ENCODE measurements at regions not wholly inside any gene's neighbourhood (a gene's known extent, or its start where the extent isn't known, plus 50 kb on each side); places are given as distances from the start of the nearest gene placed in this dataset.

DNA sequence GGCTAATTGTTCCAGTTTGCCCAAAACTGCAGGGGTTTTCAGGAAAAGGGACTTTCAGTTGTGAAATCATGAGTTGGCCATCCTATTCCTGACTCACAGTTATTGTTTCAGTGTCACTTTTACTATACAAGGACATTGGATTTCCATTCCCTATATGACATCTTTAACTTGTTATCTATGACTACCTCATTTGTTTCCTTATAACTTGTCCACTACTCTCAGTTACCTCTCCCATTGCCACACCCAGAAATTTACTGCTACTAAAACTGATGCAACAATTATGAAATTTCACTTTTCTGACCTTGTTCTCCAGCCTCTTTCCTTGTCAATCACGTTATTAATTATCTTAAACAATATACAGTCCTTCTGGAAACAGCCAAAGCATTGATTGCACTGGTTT lies 116.5 kb upstream of the ZNF804A start:
- DNase-seq = no peak

DNA sequence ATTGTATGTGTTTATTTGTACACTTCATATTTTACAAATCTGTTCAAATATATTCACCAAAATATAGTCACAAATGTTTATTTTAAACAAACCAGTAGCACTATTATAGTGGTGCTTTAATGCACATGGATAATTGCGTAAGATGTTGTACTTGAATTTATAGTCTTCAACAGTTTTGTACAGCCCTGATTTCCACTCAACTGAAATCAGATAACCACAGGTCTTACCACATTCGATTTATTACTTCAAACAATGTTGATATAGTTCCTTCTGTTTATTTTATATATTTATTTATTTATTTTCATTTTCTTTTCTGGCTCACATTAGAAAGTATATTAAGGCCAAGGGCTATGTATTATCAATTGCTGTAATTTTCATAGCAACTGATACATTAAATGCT lies 99.4 kb upstream of the ZNF804A start:
- DNase-seq = no peak

DNA sequence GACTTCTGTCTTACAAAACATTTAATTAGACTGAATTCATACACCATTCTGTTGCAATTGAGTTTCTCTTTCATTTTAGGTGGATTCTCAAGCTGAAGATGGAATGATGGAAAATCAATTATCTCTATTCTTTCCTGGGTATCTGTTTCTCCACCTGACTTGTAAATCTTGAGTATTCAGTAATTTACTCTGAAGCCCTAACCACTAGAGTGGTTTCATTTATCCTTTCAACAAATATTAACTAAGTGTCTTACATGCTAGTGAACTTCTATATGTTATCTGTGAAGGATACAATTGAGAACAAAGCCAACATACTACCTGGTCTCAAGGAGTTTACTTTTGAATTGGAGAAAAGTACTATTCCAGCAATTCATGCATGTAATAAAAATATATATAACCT lies 94.1 kb upstream of the ZNF804A start:
- no peak for DNase-seq

DNA sequence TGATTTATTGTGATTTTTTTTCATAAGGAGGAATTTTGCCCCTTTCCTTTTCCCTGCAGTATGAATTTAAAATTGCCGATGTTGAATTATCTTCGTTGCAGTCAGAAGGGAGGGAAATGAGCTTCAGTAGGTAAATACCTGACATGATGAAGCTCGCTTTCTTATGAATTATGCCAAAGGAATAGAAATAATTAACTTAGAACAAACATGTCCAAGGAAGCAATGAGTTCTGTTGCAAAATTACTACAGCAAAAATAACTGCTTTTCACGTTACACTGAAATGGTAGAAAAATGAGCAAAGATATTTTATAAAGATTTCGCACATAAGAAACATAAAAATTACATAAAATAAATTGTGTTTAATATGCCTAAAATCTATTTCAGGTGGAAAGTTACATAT lies 91.1 kb upstream of the ZNF804A start:
- DNase-seq = no peak

DNA sequence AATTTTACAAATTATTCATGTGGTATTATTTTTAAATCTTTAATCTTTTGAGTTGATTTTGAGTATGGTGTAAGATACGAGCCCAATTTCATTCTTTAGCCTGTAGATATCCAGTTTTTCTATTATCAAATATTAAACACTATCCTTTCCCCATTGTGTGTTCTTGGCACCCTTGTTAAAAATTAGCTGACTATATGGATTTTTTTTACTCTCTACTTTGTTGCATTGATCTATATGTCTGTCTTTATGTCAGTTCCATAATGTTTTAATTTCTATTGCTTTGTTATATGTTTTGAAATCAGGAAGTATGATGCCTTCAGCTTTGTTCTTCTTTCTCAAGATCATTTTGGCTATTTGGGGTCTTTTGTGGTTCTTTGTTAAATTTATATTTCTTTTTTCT lies 80.9 kb upstream of the ZNF804A start:
- DNase-seq = no peak

DNA sequence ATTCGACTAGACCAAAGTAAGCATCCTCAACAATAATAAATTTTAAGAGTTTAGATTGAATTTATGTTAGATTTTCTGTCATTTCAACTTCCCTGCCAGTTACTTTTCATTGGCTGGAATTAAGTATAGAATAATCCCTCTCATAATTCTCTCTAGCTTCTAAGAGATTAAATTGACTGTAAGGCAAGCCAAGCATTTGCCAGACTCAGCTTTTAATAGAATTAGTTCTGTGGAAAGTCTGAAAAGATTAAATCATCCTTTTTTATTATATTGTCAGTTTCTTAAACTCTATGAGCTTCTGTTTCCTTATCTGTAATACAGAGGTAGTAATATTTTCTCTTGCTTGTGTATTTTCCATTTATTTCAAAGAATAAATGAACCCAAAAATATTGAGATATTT lies 77.9 kb upstream of the ZNF804A start:
- no peak for DNase-seq

DNA sequence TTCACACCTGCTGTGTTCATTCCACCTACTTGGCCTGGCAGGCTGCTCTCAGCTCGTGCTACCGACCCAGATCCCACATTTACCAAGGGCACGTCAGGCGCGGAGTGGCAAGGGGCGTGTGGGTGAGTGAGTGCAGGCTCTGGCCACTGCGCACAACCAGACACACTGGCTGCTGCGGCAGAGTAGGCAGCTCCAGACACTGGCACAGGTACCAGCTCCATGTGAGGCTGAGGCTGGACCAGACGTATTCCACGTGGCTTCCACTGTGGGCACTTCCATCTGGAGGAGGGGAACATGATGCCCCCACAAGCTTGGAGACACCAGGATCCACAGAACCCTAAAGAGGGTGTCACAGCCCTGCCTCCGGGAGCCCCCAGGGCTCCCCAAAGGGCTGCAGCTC lies 74.6 kb upstream of the ZNF804A start:
- DNase-seq = no peak

DNA sequence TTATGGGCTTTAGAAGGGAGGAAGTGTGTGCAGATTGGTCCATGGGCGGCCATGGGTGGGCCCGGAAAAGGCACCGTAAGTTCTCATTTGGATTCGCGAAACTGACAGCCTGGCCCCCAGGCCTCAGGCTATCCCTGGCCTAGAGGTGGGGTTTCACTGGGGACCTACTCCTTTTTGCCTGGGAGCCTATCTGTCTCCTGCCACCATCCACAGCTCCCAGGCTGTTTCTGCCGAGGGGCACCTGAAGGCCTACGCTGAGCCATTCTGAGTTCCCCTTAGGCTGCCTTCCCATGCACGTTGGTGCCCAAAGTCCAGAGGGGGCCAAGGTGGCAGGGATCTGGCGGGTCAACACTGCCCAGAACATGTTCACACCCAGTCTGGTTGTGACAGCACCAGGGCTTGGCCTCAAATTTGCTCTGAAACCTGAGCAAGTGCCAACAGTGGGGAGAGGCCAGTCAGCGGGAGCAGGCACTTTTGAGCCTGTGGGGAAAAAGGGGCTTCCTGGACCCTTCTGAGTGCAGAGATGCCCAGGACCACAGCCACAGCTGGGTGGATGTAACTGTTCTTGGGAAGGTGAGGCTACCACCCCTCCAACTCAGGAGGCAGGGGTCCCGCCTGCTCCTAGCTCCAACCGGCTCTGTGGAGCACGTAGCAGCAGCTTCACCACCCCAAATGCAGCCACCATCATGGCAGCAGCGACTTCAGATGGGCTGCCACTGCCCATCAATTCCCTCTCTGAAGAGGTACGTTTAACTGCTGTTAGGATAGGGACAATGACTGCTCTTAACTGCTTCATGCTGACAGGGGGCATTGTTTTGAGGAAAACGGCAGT lies 73.6 kb upstream of the ZNF804A start:
- DNase-seq = no peak

DNA sequence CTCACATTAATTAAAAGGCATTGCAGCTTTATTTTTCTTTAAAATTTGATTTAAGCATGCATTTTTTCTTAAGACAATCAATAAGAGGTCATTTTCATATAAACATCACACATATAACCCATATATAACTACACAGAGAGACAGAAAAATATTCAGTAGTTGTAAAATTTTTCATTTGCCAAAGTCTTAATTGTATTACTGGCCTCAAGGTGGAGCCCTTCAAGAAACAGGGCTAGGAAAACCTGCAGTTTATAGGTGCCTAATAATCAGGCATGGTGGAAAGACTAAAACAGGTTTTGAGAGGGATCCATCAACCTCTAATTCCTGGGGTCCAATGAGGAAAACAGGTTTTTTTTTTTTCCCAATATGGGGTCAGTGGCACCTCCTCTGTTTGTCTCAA lies 71.3 kb upstream of the ZNF804A start:
- DNase-seq = no peak

DNA sequence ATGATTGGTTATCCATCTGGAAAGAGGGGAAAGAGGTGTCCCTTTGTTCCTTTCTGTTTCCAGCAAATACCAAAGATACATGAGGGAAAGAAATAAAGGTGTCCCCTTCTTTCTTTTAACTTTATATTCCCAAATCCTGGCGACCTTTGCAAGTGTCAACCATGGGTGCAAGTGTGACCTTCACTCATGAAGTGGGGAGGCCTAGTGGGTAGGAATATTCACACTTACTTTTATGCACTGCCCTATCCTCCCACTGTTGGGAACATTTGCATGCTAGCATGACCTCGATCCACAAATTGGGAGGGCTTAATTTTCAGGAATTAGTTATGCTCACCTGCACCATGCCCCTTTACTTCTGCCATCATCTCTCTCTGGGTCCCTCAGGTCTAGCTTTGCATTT lies 70.2 kb upstream of the ZNF804A start:
- no peak for DNase-seq

DNA sequence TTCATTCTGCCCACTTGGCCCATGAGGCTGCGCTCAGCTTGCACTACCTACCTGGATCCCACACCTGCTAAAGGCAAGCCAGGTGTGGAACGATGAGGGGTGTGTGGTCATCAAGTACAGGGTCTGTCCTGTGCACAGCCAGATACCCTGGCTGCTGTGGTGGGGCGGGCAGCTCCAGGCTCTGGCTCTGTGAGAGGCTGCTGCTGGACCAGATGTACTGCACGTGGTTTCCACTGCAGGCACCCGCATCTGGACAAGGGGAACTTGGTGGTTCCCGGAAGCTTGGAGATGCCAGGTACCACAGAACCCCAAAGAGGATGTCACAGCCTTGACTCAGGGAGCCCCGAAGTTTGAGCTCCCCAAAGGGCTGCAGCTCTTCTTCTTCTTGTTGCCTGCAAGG lies 68.1 kb upstream of the ZNF804A start:
- DNase-seq = no peak

DNA sequence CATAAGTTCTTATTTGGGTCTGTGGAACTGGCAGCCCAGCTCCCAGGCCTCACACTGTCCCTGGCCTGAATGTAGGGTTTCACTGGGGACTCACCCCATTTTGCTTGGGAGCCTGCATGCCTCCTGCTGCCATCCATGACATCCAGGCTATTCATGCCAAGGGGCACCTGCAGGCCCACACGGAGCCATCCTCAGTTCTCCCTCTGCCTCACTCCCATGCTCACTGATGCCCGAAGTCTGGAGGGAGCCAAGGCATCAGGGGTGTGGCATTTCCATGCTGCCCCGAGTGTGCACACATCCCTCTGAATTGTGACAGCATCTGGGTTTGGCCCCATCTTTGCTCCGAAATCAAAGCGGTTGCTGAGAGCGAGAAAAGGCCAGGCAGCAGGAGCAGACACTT lies 67.4 kb upstream of the ZNF804A start:
- DNase-seq = no peak

DNA sequence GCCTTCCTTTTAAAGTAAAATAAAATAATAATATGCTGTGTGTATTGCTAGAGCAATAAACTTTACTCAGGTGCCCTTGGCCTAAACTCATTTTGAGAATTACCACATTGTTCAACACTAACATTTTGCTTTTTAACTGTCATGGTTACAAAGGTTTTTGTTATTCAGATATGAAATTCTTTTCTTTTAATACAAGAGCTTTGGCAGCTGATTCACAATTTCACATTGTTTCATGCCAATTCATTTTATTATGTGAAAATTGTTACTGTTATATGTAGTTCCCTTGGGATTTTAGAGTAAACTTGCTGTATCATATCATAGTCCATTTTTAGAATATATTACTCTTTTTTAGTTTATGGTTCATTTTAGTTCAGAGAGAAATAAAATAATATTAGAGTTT lies 65.8 kb upstream of the ZNF804A start:
- DNase-seq = no peak

DNA sequence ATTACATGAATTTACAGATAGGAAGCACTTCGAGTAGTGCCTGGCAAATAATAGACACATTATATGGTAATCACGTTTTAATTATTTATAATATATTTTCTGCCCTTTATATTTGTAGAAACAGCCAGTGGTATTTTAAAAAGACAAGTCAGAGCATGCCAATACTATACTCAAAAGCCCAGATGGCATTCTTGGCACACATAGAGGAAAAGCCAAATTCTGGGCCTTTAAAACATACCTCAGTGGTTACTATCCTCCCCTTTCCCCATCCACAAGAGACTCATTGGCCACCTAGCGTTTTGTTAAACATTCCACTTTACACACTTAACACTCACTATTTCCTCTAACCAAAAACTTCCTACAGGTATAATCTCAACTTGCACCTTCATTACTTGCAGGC lies 63.3 kb upstream of the ZNF804A start:
- no peak for DNase-seq

DNA sequence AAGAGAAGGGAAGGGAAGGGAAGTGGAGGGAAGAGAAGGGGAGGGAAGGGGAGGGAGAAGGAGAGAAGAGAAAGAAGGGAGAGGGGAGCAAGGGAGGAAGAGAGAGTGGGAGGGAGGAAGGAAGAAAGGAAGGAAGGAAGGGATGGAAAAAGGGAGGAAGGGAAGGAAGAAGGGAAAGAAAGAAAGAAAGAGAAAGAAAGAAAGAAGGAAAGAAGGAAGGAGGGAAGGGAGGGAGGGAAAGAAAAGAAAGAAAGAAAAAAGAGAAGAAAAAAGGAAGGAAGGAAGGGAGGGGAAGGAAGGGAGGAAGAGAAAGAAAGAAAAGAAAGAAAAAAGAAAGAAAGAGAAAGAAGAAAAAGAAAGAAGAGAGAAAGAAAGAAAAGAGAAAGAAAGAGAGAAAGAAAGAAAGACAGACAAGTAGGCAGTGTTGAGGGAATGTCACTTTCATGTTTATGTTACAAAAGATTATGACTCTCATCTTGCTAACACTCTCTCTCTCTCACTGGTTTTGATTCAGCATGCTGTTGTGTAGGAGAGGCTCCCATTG lies 58.0 kb upstream of the ZNF804A start:
- no peak for DNase-seq

DNA sequence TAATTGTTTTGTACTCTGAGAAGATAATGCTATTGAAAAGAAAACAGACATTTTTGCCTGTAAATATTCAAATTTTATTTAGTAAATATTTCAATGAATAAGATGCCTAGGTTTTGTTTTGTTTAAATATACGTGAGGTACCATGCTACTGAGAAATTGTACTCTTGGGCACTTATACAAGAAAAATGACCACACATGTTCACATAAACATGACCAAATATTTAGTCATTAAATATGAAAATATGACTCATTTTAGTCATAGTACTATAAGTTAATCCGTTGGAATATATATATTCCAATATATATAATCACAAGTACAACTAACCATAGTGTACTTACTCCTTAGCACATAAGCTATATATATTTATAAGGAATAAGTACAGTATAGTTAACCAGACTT lies 56.7 kb upstream of the ZNF804A start:
- no peak for DNase-seq

DNA sequence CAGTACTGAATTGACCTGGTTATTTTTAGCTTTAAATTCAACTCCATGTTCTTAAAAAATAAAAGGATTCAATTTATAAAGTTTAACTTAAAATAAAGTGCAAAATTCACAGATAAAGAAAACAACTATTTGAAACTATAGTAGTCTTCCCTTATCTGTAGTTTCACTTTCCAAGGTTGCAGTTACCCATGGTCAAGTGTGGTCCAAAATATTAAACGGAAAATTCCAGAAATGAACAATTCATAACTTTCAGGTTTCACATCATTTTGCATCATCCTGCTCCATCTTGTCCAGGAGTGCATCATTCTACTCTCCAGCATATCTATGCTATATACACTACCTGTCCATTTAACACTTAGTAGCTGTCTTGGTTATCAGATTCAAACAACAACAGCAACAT lies 54.5 kb upstream of the ZNF804A start:
- no peak for DNase-seq
